H9 (cell line): ENCODE measurements at regions not wholly inside any gene's neighbourhood (a gene's known extent, or its start where the extent isn't known, plus 50 kb on each side); places are given as distances from the start of the nearest gene placed in this dataset.
A peak's percentile ranks its signal among the peaks of the same experiment; 100 is the strongest.

Source experiments
- DNase-seq: peaks from one replicate; pipeline ENCODE4 v3.0.0-alpha.2; 2017
- H2AFZ ChIP-seq: one replicate; pipeline ENCODE4 v1.6.1; 2013; ENCODE audit warnings: mild to moderate bottlenecking, low read length, control low read depth, moderate library complexity
- H2AK5ac ChIP-seq: 2 replicates; pipeline ENCODE4 v1.6.1; 2013; ENCODE audit warnings: low read length, control low read depth, mixed read lengths; ENCODE audit not compliant: insufficient read length
- H2BK120ac ChIP-seq: one replicate; pipeline ENCODE4 v1.6.1; 2013; ENCODE audit warnings: low read depth, mild to moderate bottlenecking, low read length, control low read depth, inconsistent platforms; ENCODE audit not compliant: poor library complexity, severe bottlenecking
- H2BK12ac ChIP-seq: 2 replicates; pipeline ENCODE4 v1.6.1; 2013; ENCODE audit warnings: low read length, control low read depth, mixed read lengths, low read depth; ENCODE audit not compliant: insufficient read length
- H2BK15ac ChIP-seq: 2 replicates; pipeline ENCODE4 v1.6.1; 2013; ENCODE audit warnings: low read depth, low read length, control low read depth
- H2BK20ac ChIP-seq: one replicate; pipeline ENCODE4 v1.6.1; 2013; ENCODE audit warnings: low read depth, mild to moderate bottlenecking, low read length, control low read depth, inconsistent platforms; ENCODE audit not compliant: poor library complexity, severe bottlenecking
- H2BK5ac ChIP-seq: 2 replicates; pipeline ENCODE4 v1.6.1; 2013; ENCODE audit warnings: low read length, control low read depth, mixed read lengths; ENCODE audit not compliant: insufficient read length
- H3K14ac ChIP-seq: 2 replicates; pipeline ENCODE4 v1.6.1; 2013; ENCODE audit warnings: low read length, control low read depth; ENCODE audit not compliant: insufficient read depth
- H3K18ac ChIP-seq: 2 replicates; pipeline ENCODE4 v1.6.1; 2013; ENCODE audit warnings: low read depth, mild to moderate bottlenecking, mixed read lengths, low read length, control low read depth; ENCODE audit not compliant: insufficient read length
- H3K23ac ChIP-seq: 2 replicates; pipeline ENCODE4 v1.6.1; 2013; ENCODE audit warnings: low read length, control low read depth, mixed read lengths, low read depth; ENCODE audit not compliant: insufficient read length
- H3K23me2 ChIP-seq: 2 replicates; pipeline ENCODE4 v1.6.1; 2013; ENCODE audit warnings: low read depth, mild to moderate bottlenecking, mixed read lengths, low read length, control low read depth; ENCODE audit not compliant: insufficient read length, poor library complexity, severe bottlenecking
- H3K27ac ChIP-seq: 2 replicates; pipeline ENCODE4 v1.5.1; 2013; ENCODE audit warnings: low read length, control low read depth, mixed read lengths, low read depth; ENCODE audit not compliant: insufficient read length
- H3K27me3 ChIP-seq: 2 replicates; pipeline ENCODE4 v1.6.1; 2013; ENCODE audit warnings: low read length, control low read depth, inconsistent platforms; ENCODE audit not compliant: insufficient read depth
- H3K4ac ChIP-seq: 2 replicates; pipeline ENCODE4 v1.6.1; 2013; ENCODE audit warnings: low read depth, mild to moderate bottlenecking, control low read depth, inconsistent platforms, low read length, moderate library complexity
- H3K4me1 ChIP-seq: 2 replicates; pipeline ENCODE4 v1.6.1; 2013; ENCODE audit warnings: low read length, control low read depth, inconsistent platforms; ENCODE audit not compliant: insufficient read depth
- H3K4me2 ChIP-seq: 2 replicates; pipeline ENCODE4 v1.6.1; 2013; ENCODE audit warnings: low read length, control low read depth, mixed read lengths; ENCODE audit not compliant: insufficient read length, insufficient read depth
- H3K56ac ChIP-seq: 2 replicates; pipeline ENCODE4 v1.6.1; 2013; ENCODE audit warnings: low read depth, mild to moderate bottlenecking, mixed read lengths, low read length, control low read depth; ENCODE audit not compliant: insufficient read length
- H3K79me1 ChIP-seq: 2 replicates; pipeline ENCODE4 v1.6.1; 2013; ENCODE audit warnings: low read depth, mild to moderate bottlenecking, moderate library complexity, low read length, control low read depth, inconsistent platforms; ENCODE audit not compliant: insufficient read depth, poor library complexity, severe bottlenecking
- H3K79me2 ChIP-seq: 2 replicates; pipeline ENCODE4 v1.6.1; 2013; ENCODE audit warnings: low read length, control low read depth, inconsistent platforms; ENCODE audit not compliant: insufficient read depth
- H3K9ac ChIP-seq: 2 replicates; pipeline ENCODE4 v1.6.1; 2013; ENCODE audit warnings: low read length, control low read depth, mixed read lengths; ENCODE audit not compliant: insufficient read length; ENCODE audit errors: extremely low read depth
- H3K9me3 ChIP-seq: one replicate; pipeline ENCODE4 v1.6.1; 2013; ENCODE audit warnings: low read depth, low read length, inconsistent platforms; ENCODE audit not compliant: control insufficient read depth
- H3T11ph ChIP-seq: one replicate; pipeline ENCODE4 v1.6.1; 2013; ENCODE audit warnings: mild to moderate bottlenecking, low read length, control low read depth, inconsistent platforms
- H4K20me1 ChIP-seq: one replicate; pipeline ENCODE4 v1.6.1; 2013; ENCODE audit not compliant: control insufficient read depth, insufficient read length, insufficient read depth
- H4K5ac ChIP-seq: 2 replicates; pipeline ENCODE4 v1.6.1; 2013; ENCODE audit warnings: low read depth, mild to moderate bottlenecking, mixed read lengths, low read length, control low read depth; ENCODE audit not compliant: insufficient read length
- H4K8ac ChIP-seq: replicated peaks from 2 replicates; pipeline ENCODE4 v1.6.1; 2013; ENCODE audit warnings: low read length, control low read depth, mixed read lengths, low read depth; ENCODE audit not compliant: insufficient read length
- H4K91ac ChIP-seq: 2 replicates; pipeline ENCODE4 v1.6.1; 2013; ENCODE audit warnings: low read depth, mild to moderate bottlenecking, moderate library complexity, mixed read lengths, low read length, control low read depth; ENCODE audit not compliant: insufficient read length
- H3K27ac Mint-ChIP-seq, 3 experiments: 2 replicates in 2 of 3; 3 replicates in 1 of 3; pipeline ENCODE4 v1.8.0; 2020 to 2021; ENCODE audit warnings: mixed read lengths in 3 of 3, mild to moderate bottlenecking in 1 of 3, moderate library complexity in 1 of 3
- H3K27me3 Mint-ChIP-seq: 2 replicates; pipeline ENCODE4 v1.8.0; 2021; ENCODE audit warnings: low read depth, mild to moderate bottlenecking, moderate library complexity, mixed read lengths
- H3K36me3 Mint-ChIP-seq, 3 experiments: 2 replicates in 2 of 3; 3 replicates in 1 of 3; pipeline ENCODE4 v1.8.0; 2020 to 2021; ENCODE audit warnings: low read depth in 3 of 3, mixed read lengths in 3 of 3; ENCODE audit not compliant: insufficient read depth in 1 of 3
- H3K4me1 Mint-ChIP-seq, 2 experiments: 2 replicates each; pipeline ENCODE4 v1.8.0; 2020; ENCODE audit warnings: mixed read lengths in 2 of 2
- H3K4me3 Mint-ChIP-seq, 2 experiments: 2 replicates in 1 of 2; 3 replicates in 1 of 2; pipeline ENCODE4 v1.8.0; 2020 to 2021; ENCODE audit warnings: mild to moderate bottlenecking in 2 of 2, mixed read lengths in 2 of 2, moderate library complexity in 1 of 2
- H3K9me3 Mint-ChIP-seq, 2 experiments: 2 replicates in 1 of 2; 3 replicates in 1 of 2; pipeline ENCODE4 v1.8.0; 2020; ENCODE audit warnings: mild to moderate bottlenecking in 2 of 2, mixed read lengths in 2 of 2, moderate library complexity in 1 of 2
- CTCF ChIP-seq: fragments of 200-600 bp; sonication (generic); conservative IDR thresholded peaks from 3 replicates; pipeline ENCODE4 v1.8.0; 2021; ENCODE audit warnings: antibody characterized with exemption, mild to moderate bottlenecking
- WGBS: extraction: QIAGEN DNeasy Blood & Tissue Kit; methylation state at CpG from one replicate; pipeline ENCODE4 v1.1.7; 2013; ENCODE audit warnings: missing lambda C conversion rate, low lambda C conversion rate, mixed read lengths; ENCODE audit not compliant: insufficient read length; ENCODE audit errors: extremely low coverage; 5-methylcytosine and 5-hydroxymethylcytosine counted together

- H3K27ac ChIP-seq, result no peak overlapping the region
- Mint-ChIP-seq H3K36me3 (no peaks in the 10 kb centered on the region), H3K9me3 (no peaks in the 10 kb centered on the region), H3K27ac (peak overlapping the region in 1 of 3 experiments; percentile 54; a peak in 1 of 7 replicates), H3K27me3 (no peaks in the 10 kb centered on the region), H3K4me1 (peaks cover 4 to 5% of the 10 kb centered on the region in 2 experiments; a peak in 2 of 4 replicates), H3K4me3 (no peak overlapping the region)
- no peak overlapping the region for H2AFZ ChIP-seq
- H3T11ph ChIP-seq, result no peak overlapping the region
- no peaks in the 10 kb centered on the region for H3K4me1 ChIP-seq
- no peak overlapping the region for H2BK5ac ChIP-seq
- H3K9me3 ChIP-seq, result no peaks in the 10 kb centered on the region
- H3K4me2 ChIP-seq, result no peak overlapping the region
- H3K23me2 ChIP-seq, result no peaks in the 10 kb centered on the region
- H3K56ac ChIP-seq, result no peak overlapping the region
- H2BK120ac ChIP-seq, result no peak overlapping the region
- no CpG with 5 or more reads among the region's 6 CpGs for WGBS
- no peaks in the 10 kb centered on the region for H3K79me1 ChIP-seq
- H4K5ac ChIP-seq, result no peak overlapping the region
- no peak overlapping the region for H3K9ac ChIP-seq
- no peak overlapping the region for H3K18ac ChIP-seq
- no peaks in the 10 kb centered on the region for H3K79me2 ChIP-seq
- H3K4ac ChIP-seq, result no peak overlapping the region
- no peak overlapping the region for H2BK20ac ChIP-seq
- H4K8ac ChIP-seq, result no peak overlapping the region
- H3K14ac ChIP-seq, result peak overlapping the region; percentile 25; the same call in 1 of the 2 replicates
- H3K27me3 ChIP-seq, result no peaks in the 10 kb centered on the region
- no peak overlapping the region for H2BK12ac ChIP-seq
- no peak for TF ChIP-seq CTCF
- H2BK15ac ChIP-seq, result no peak overlapping the region
- H2AK5ac ChIP-seq, result no peak overlapping the region
- H4K91ac ChIP-seq, result no peak overlapping the region
- H4K20me1 ChIP-seq, result no peaks in the 10 kb centered on the region
- DNase-seq, result no peak
- H3K23ac ChIP-seq, result no peak overlapping the region
Observed at GRCh38 chr15:38941399-38941953, 376.9 kb upstream of the RASGRP1 start.
